NCI-H2107 (cell line): ENCODE measurements at regions not wholly inside any gene's neighbourhood (a gene's known extent, or its start where the extent isn't known, plus 50 kb on each side); places are given as distances from the start of the nearest gene placed in this dataset.
"Not testable (repeated sequence)": the region's sequence is repeated elsewhere in the genome, so short reads cannot be mapped to it uniquely, and the experiment has no call there.

Experiments used
- DNase-seq: peaks from one replicate; lab custom pipeline; 2025; lab: John Stamatoyannopoulos, UW

- DNase-seq, result no peak
These were observed 105.7 kb downstream of the RTP4 start for GRCh38 chr3:187473778-187474406.

GRCh38 chr3:187466306-187466705, 98.1 kb downstream of the RTP4 start:
- DNase-seq, result not testable (repeated sequence)

GRCh38 chr3:187465503-187465902, 97.3 kb downstream of the RTP4 start:
- DNase-seq, result no peak

- no peak for DNase-seq
These were observed 96.5 kb downstream of the RTP4 start for GRCh38 chr3:187464682-187465081.

GRCh38 chr3:187458921-187459320, 90.7 kb downstream of the RTP4 start:
- no peak for DNase-seq

- no peak for DNase-seq
These were observed 90.2 kb downstream of the RTP4 start for GRCh38 chr3:187458383-187458782.

GRCh38 chr3:187456250-187456649, 88.1 kb downstream of the RTP4 start:
- no peak for DNase-seq

GRCh38 chr3:187454085-187454815, 86.1 kb downstream of the RTP4 start:
- no peak for DNase-seq

GRCh38 chr3:187450431-187451190, 82.4 kb downstream of the RTP4 start:
- no peak for DNase-seq

GRCh38 chr3:187448674-187449073, 80.5 kb downstream of the RTP4 start:
- DNase-seq, result no peak

- no peak for DNase-seq
These were observed 79.6 kb downstream of the RTP4 start for GRCh38 chr3:187447737-187448136.

- no peak for DNase-seq
These were observed 77.2 kb downstream of the RTP4 start for GRCh38 chr3:187445356-187445755.

- no peak for DNase-seq
These were observed 66.3 kb downstream of the RTP4 start for GRCh38 chr3:187434524-187434923.

GRCh38 chr3:187430576-187430975, 62.4 kb downstream of the RTP4 start:
- no peak for DNase-seq
